ENCODE measurements at regions not wholly inside any gene's neighbourhood (a gene's known extent, or its start where the extent isn't known, plus 50 kb on each side); places are given as distances from the start of the nearest gene placed in this dataset.

- DNase-seq (ENCODE audit: low spot score) = no peak
Observed at GRCh38 chr14:76307786-76308780, 67.9 kb upstream of the ESRRB start.

- DNase-seq (ENCODE audit: low spot score) = no peak
Observed at GRCh38 chr14:76309572-76310162, 66.3 kb upstream of the ESRRB start.

- no peak for DNase-seq (ENCODE audit: low spot score)
Observed at GRCh38 chr14:76311079-76311758, 64.7 kb upstream of the ESRRB start.

GRCh38 chr14:76312821-76313220, 63.1 kb upstream of the ESRRB start:
- no peak for DNase-seq (ENCODE audit: low spot score)

- DNase-seq (ENCODE audit: low spot score) = no peak
Observed at GRCh38 chr14:76313303-76313702, 62.6 kb upstream of the ESRRB start.

GRCh38 chr14:76313852-76314251, 62.1 kb upstream of the ESRRB start:
- no peak for DNase-seq (ENCODE audit: low spot score)

- no peak for DNase-seq (ENCODE audit: low spot score)
Observed at GRCh38 chr14:76314521-76315034, 61.4 kb upstream of the ESRRB start.

GRCh38 chr14:76320486-76320885, 55.5 kb upstream of the ESRRB start:
- DNase-seq (ENCODE audit: low spot score) = no peak

GRCh38 chr14:76320975-76321374, 55.0 kb upstream of the ESRRB start:
- no peak for DNase-seq (ENCODE audit: low spot score)

GRCh38 chr14:76322594-76323220, 53.2 kb upstream of the ESRRB start:
- no peak for DNase-seq (ENCODE audit: low spot score)

- no peak for DNase-seq (ENCODE audit: low spot score)
Observed at GRCh38 chr14:76323331-76324050, 52.4 kb upstream of the ESRRB start.

GRCh38 chr14:76324133-76324532, 51.8 kb upstream of the ESRRB start:
- DNase-seq (ENCODE audit: low spot score) = no peak

Data from HuH-7.5 (cell line).